Breast epithelium (tissue), 3 donors: ENCODE measurements at regions not wholly inside any gene's neighbourhood (a gene's known extent, or its start where the extent isn't known, plus 50 kb on each side); places are given as distances from the start of the nearest gene placed in this dataset.

ENCODE experiments used
- CTCF ChIP-seq, 3 donors: fragments of 450-650 bp; IDR thresholded peaks; one replicate each; pipeline ENCODE4 v1.5.1; 2016 to 2017; ENCODE audit warnings: antibody characterized with exemption in 3 of 3, mild to moderate bottlenecking in 3 of 3, moderate library complexity in 3 of 3
- POLR2A ChIP-seq: fragments of 450-650 bp; IDR thresholded peaks from one replicate; pipeline ENCODE4 v1.6.1; 2016; ENCODE audit warnings: antibody characterized with exemption, mild to moderate bottlenecking, moderate library complexity
- POLR2AphosphoS5 ChIP-seq, 3 donors: sonication (generic); formaldehyde crosslinking; IDR thresholded peaks; one replicate each; pipeline ENCODE4 v1.6.1; 2017; ENCODE audit warnings: antibody characterized with exemption in 3 of 3

GRCh38 chr2:188848887-188849435 is 125.2 kb upstream of the COL3A1 start:
- TF ChIP-seq POLR2AphosphoS5 (IDR thresholded peaks at IDR 0.05) = no peak
- TF ChIP-seq CTCF (IDR thresholded peaks at IDR 0.05) = no peak
- TF ChIP-seq POLR2A = no peak
